ENCODE measurements at regions not wholly inside any gene's neighbourhood (a gene's known extent, or its start where the extent isn't known, plus 50 kb on each side); places are given as distances from the start of the nearest gene placed in this dataset.

GRCh38 chr17:74125156-74125555 is 78.3 kb upstream of the RPL38 start (continued):
- TF ChIP-seq MITF (IDR thresholded peaks at IDR 0.05) (no peak), DNMT1 (IDR thresholded peaks at IDR 0.05) (no peak), ZNF785 (CRISPR knock-in tag; IDR thresholded peaks at IDR 0.05) (no peak), MLX (CRISPR knock-in tag; conservative IDR thresholded peaks at IDR 0.05) (no peak), ETV1 (tag; conservative IDR thresholded peaks at IDR 0.05; ENCODE audit: low read depth) (no peak), ZNF318 (IDR thresholded peaks at IDR 0.05; ENCODE audit: borderline replicate concordance in 1 of 2, low read depth in 1 of 2) (no peak), SRF (CRISPR knock-in tag; IDR thresholded peaks at IDR 0.05) (no peak), ZBTB9 (CRISPR knock-in tag; IDR thresholded peaks at IDR 0.05) (no peak), CHD4 (IDR thresholded peaks at IDR 0.05; ENCODE audit: insufficient read depth, insufficient replicate concordance, low read depth, low read length, poor library complexity, severe bottlenecking) (no peak)
